SK-N-SH (cell line): ENCODE measurements at regions not wholly inside any gene's neighbourhood (a gene's known extent, or its start where the extent isn't known, plus 50 kb on each side); places are given as distances from the start of the nearest gene placed in this dataset.

Experiments
- CTCF ChIA-PET: fragments of 300-600, 350-600 bp; formaldehyde crosslinking; extraction: SDS; loops from one replicate; lab custom pipeline; 2021; lab: Yijun Ruan, JAX
- POLR2A ChIA-PET: fragments of 350-600 bp; sonication (Branson Sonifier 250); formaldehyde crosslinking; extraction: SDS; loops from one replicate; lab custom pipeline; 2020; ENCODE audit warnings: antibody characterized with exemption, inconsistent platforms; lab: Yijun Ruan, JAX
- DNase-seq: peaks from one replicate; pipeline ENCODE4 v3.0.0; 2012
- H2AFZ ChIP-seq: fragments of 200-600 bp; sonication (generic); 2 replicates; pipeline ENCODE4 v1.8.1; 2016; ENCODE audit warnings: antibody characterized with exemption, mild to moderate bottlenecking, low read depth
- H3F3A ChIP-seq: fragments of 200-600 bp; sonication (generic); replicated peaks from 2 replicates; pipeline ENCODE3; 2016; ENCODE audit warnings: antibody characterized with exemption, mild to moderate bottlenecking; ENCODE audit not compliant: insufficient read depth
- H3K27ac ChIP-seq, 2 experiments: fragments of 200-500 bp in 1 of 2; fragments of 200-600 bp in 1 of 2; sonication (Bioruptor generic) in 1 of 2; sonication (generic), shearing (Covaris generic) in 1 of 2; 2 replicates each; pipeline versions ENCODE4 v1.5.1 to v1.6.1; 2014 to 2016; ENCODE audit warnings: low read depth in 2 of 2, inconsistent platforms in 1 of 2, low read length in 1 of 2, mild to moderate bottlenecking in 1 of 2, mixed read lengths in 1 of 2
- H3K27me3 ChIP-seq: fragments of 200-600 bp; sonication (generic), shearing (Covaris generic); 2 replicates; pipeline ENCODE4 v1.6.1; 2016; ENCODE audit warnings: mixed run types; ENCODE audit not compliant: insufficient read depth
- H3K36me3 ChIP-seq, 2 experiments: fragments of 200-500 bp in 1 of 2; fragments of 200-600 bp in 1 of 2; sonication (Bioruptor generic) in 1 of 2; sonication (generic) in 1 of 2; replicated peaks in 1 of 2; 2 replicates each; pipeline versions ENCODE3 to v1.5.1; 2014 to 2016; ENCODE audit warnings: low read length in 1 of 2, mild to moderate bottlenecking in 1 of 2; ENCODE audit not compliant: insufficient read depth in 2 of 2, control insufficient read depth in 1 of 2
- H3K4me1 ChIP-seq, 2 experiments: fragments of 200-500 bp in 1 of 2; fragments of 200-600 bp in 1 of 2; sonication (Bioruptor generic) in 1 of 2; sonication (generic), shearing (Covaris generic) in 1 of 2; 2 replicates each; pipeline versions ENCODE4 v1.5.1 to v1.6.1; 2014 to 2016; ENCODE audit warnings: low read depth in 1 of 2, low read length in 1 of 2, mixed run types in 1 of 2; ENCODE audit not compliant: insufficient read depth in 2 of 2, control insufficient read depth in 1 of 2
- H3K4me2 ChIP-seq: fragments of 200-600 bp; sonication (generic), shearing (Covaris generic); 2 replicates; pipeline ENCODE4 v1.6.1; 2017; ENCODE audit warnings: mixed run types
- H3K4me3 ChIP-seq, 2 experiments: fragments of 200-500 bp in 1 of 2; fragments of 200-600 bp in 1 of 2; sonication (Bioruptor generic) in 1 of 2; sonication (generic), shearing (Covaris generic) in 1 of 2; 2 replicates each; pipeline versions ENCODE4 v1.5.1 to v1.8.1; 2014 to 2016; ENCODE audit warnings: low read depth in 2 of 2, inconsistent platforms in 1 of 2, low read length in 1 of 2, mild to moderate bottlenecking in 1 of 2, mixed read lengths in 1 of 2, moderate library complexity in 1 of 2
- H3K79me2 ChIP-seq: fragments of 200-600 bp; sonication (generic); 2 replicates; pipeline ENCODE4 v1.8.1; 2017; ENCODE audit warnings: mild to moderate bottlenecking; ENCODE audit not compliant: insufficient read depth
- H3K9ac ChIP-seq: fragments of 200-600 bp; sonication (generic); 2 replicates; pipeline ENCODE4 v1.6.1; 2017; ENCODE audit warnings: mixed run types
- H3K9me2 ChIP-seq: fragments of 200-600 bp; sonication (generic); 2 replicates; pipeline ENCODE4 v1.6.1; 2017; ENCODE audit warnings: mixed run types
- H3K9me3 ChIP-seq: fragments of 200-600 bp; sonication (generic); 2 replicates; pipeline ENCODE4 v1.6.1; 2017; ENCODE audit warnings: mixed run types, mild to moderate bottlenecking, moderate library complexity
- H4K20me1 ChIP-seq: fragments of 200-600 bp; sonication (generic); 2 replicates; pipeline ENCODE4 v1.6.1; 2017; ENCODE audit warnings: mild to moderate bottlenecking, mixed run types; ENCODE audit not compliant: insufficient read depth
- CTCF ChIP-seq: fragments of 200-600 bp; sonication (generic); IDR thresholded peaks from 2 replicates; pipeline ENCODE4 v1.6.1; 2017; ENCODE audit warnings: antibody characterized with exemption, mild to moderate bottlenecking, moderate library complexity
- EZH2phosphoT487 ChIP-seq: fragments of 200-600 bp; sonication (generic); IDR thresholded peaks from 2 replicates; pipeline ENCODE4 v1.6.1; 2017; ENCODE audit warnings: low read depth, mixed run types, mild to moderate bottlenecking, antibody characterized with exemption, moderate library complexity, borderline replicate concordance
- FOXJ3 ChIP-seq: sonication (generic); formaldehyde crosslinking; IDR thresholded peaks from 2 replicates; pipeline ENCODE4 v1.5.1; 2020; ENCODE audit warnings: mild to moderate bottlenecking, missing genetic modification reagents
- MXI1 ChIP-seq: IDR thresholded peaks from 2 replicates; pipeline ENCODE4 v1.6.1; 2012; ENCODE audit warnings: mild to moderate bottlenecking, low read depth, low read length, improper control_type of control experiment
- NRF1 ChIP-seq: IDR thresholded peaks from 2 replicates; pipeline ENCODE4 v1.6.1; 2012; ENCODE audit warnings: low read depth, mild to moderate bottlenecking, low read length
- RAD21 ChIP-seq: IDR thresholded peaks from 2 replicates; pipeline ENCODE4 v1.6.1; 2012; ENCODE audit warnings: mild to moderate bottlenecking, low read length
- TCF12 ChIP-seq: IDR thresholded peaks from 2 replicates; pipeline ENCODE4 v1.4.0; 2012
- TEAD4 ChIP-seq: IDR thresholded peaks from 2 replicates; pipeline ENCODE4 v1.4.0; 2012; ENCODE audit warnings: mild to moderate bottlenecking, borderline replicate concordance; ENCODE audit not compliant: insufficient read depth
- USF2 ChIP-seq: fragments of 150-350 bp; IDR thresholded peaks from 2 replicates; pipeline ENCODE4 v1.6.1; 2017; ENCODE audit warnings: antibody characterized with exemption, low read length, low read depth, borderline replicate concordance
- YY1 ChIP-seq: IDR thresholded peaks from 2 replicates; pipeline ENCODE4 v1.4.0; 2012; ENCODE audit warnings: low read depth, mild to moderate bottlenecking
- WGBS: methylation state at CpG from one replicate; pipeline ENCODE4 v1.1.6; 2017; ENCODE audit warnings: low lambda C conversion rate; 5-methylcytosine and 5-hydroxymethylcytosine counted together
- TF ChIP-seq, protein P1 (sequence below): IDR thresholded peaks from 2 replicates; pipeline ENCODE4 v1.4.0; 2012; ENCODE audit warnings: low read depth, borderline replicate concordance

DNA sequence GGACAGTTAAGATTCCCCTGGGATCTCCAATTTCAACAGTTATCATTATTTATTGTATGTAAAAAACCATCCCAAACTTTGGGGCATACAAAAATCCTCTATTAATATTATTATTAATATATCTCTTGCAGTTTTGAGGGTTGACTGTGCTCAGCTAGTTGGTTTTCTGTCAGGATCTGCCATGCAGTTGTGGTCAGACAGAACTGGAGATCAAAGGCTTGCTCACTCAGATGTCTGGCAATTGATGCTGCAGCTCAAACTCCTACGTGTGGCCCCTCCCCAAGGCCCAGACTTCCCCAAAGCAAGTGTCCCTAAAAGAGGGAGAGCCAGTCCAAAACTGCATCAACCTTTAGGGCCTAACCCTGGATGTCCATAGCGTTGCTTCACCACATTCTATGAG lies 204.7 kb downstream of the TTC32 start:
- no peak overlapping the region for H3K9ac ChIP-seq
- no peak overlapping the region for H3K4me3 ChIP-seq
- no peak overlapping the region for H3K27ac ChIP-seq
- DNase-seq, result no peak
- WGBS, result 0% methylated on average over 2 of the region's 2 CpGs
- H3K9me2 ChIP-seq, result no peaks in the 10 kb centered on the region
- no peaks in the 10 kb centered on the region for H3K36me3 ChIP-seq
- H2AFZ ChIP-seq, result no peak overlapping the region
- no peaks in the 10 kb centered on the region; the same call in 1 of the 2 replicates for H3K27me3 ChIP-seq
- no peaks in the 10 kb centered on the region for H3K9me3 ChIP-seq
- ChIA-PET POLR2A (no interaction called here), CTCF (no interaction called here)
- no peak overlapping the region for H3K4me2 ChIP-seq
- H3K79me2 ChIP-seq, result no peaks in the 10 kb centered on the region
- no peaks in the 10 kb centered on the region for H3F3A ChIP-seq
- no peaks in the 10 kb centered on the region for H4K20me1 ChIP-seq
- H3K4me1 ChIP-seq, result no peaks in the 10 kb centered on the region
- TF ChIP-seq FOXJ3 (CRISPR knock-in tag), result no peak
- no peak for TF ChIP-seq NRF1
- TF ChIP-seq CTCF, result no peak
- TF ChIP-seq EZH2phosphoT487, result no peak
- TF ChIP-seq RAD21, result no peak
- no peak for TF ChIP-seq YY1
- TF ChIP-seq, protein P1, sequence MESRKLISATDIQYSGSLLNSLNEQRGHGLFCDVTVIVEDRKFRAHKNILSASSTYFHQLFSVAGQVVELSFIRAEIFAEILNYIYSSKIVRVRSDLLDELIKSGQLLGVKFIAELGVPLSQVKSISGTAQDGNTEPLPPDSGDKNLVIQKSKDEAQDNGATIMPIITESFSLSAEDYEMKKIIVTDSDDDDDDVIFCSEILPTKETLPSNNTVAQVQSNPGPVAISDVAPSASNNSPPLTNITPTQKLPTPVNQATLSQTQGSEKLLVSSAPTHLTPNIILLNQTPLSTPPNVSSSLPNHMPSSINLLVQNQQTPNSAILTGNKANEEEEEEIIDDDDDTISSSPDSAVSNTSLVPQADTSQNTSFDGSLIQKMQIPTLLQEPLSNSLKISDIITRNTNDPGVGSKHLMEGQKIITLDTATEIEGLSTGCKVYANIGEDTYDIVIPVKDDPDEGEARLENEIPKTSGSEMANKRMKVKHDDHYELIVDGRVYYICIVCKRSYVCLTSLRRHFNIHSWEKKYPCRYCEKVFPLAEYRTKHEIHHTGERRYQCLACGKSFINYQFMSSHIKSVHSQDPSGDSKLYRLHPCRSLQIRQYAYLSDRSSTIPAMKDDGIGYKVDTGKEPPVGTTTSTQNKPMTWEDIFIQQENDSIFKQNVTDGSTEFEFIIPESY, result no peak
- no peak for TF ChIP-seq TEAD4
- TF ChIP-seq USF2, result no peak
- no peak for TF ChIP-seq MXI1

- H3K9me3 ChIP-seq, result no peaks in the 10 kb centered on the region
- no peaks in the 10 kb centered on the region for H3K79me2 ChIP-seq
- H3K4me1 ChIP-seq, result no peaks in the 10 kb centered on the region
- H3K36me3 ChIP-seq, result no peaks in the 10 kb centered on the region
- H3K4me2 ChIP-seq, result no peak overlapping the region
- H3K27me3 ChIP-seq, result no peaks in the 10 kb centered on the region; the same call in 1 of the 2 replicates
- H3K9me2 ChIP-seq, result no peaks in the 10 kb centered on the region
- no peak for DNase-seq
- ChIA-PET POLR2A (no interaction called here), CTCF (no interaction called here)
- H3K27ac ChIP-seq, result no peak overlapping the region
- H3K9ac ChIP-seq, result no peak overlapping the region
- no peaks in the 10 kb centered on the region for H3F3A ChIP-seq
- H2AFZ ChIP-seq, result no peak overlapping the region
- H4K20me1 ChIP-seq, result no peaks in the 10 kb centered on the region
- H3K4me3 ChIP-seq, result no peak overlapping the region
- TF ChIP-seq TCF12, result no peak
- 10% methylated on average over 4 of the region's 4 CpGs for WGBS
Observed at GRCh38 chr2:19695706-19696105, 206.1 kb downstream of the TTC32 start.
